Nephron (organoid): ENCODE measurements at regions not wholly inside any gene's neighbourhood (a gene's known extent, or its start where the extent isn't known, plus 50 kb on each side); places are given as distances from the start of the nearest gene placed in this dataset.

Experiments
- H3K27ac Mint-ChIP-seq, 3 experiments: 2 replicates each; pipeline ENCODE4 v1.8.0; 2020; ENCODE audit warnings: mixed read lengths in 3 of 3, mild to moderate bottlenecking in 2 of 3, moderate library complexity in 1 of 3
- H3K27me3 Mint-ChIP-seq: 2 replicates; pipeline ENCODE4 v1.8.0; 2021; ENCODE audit warnings: low read depth, mild to moderate bottlenecking, moderate library complexity, mixed read lengths
- H3K36me3 Mint-ChIP-seq: 2 replicates; pipeline ENCODE4 v1.8.0; 2020; ENCODE audit warnings: low read depth, mixed read lengths
- H3K4me1 Mint-ChIP-seq: 2 replicates; pipeline ENCODE4 v1.8.0; 2020; ENCODE audit warnings: mixed read lengths
- H3K4me3 Mint-ChIP-seq, 3 experiments: 2 replicates each; pipeline ENCODE4 v1.8.0; 2020; ENCODE audit warnings: mild to moderate bottlenecking in 3 of 3, mixed read lengths in 3 of 3, moderate library complexity in 2 of 3
- H3K9me3 Mint-ChIP-seq: 2 replicates; pipeline ENCODE4 v1.8.0; 2020; ENCODE audit warnings: mixed read lengths
- CTCF ChIP-seq, 3 experiments: fragments of 200-600 bp; sonication (generic); IDR thresholded peaks; one replicate each; pipeline ENCODE4 v1.5.0; 2021; ENCODE audit warnings: antibody characterized with exemption in 3 of 3; ENCODE audit not compliant: unreplicated experiment in 3 of 3

- Mint-ChIP-seq H3K4me3 (no peak overlapping the region), H3K9me3 (no peaks in the 10 kb centered on the region), H3K4me1 (no peaks in the 10 kb centered on the region), H3K36me3 (no peaks in the 10 kb centered on the region), H3K27me3 (no peaks in the 10 kb centered on the region), H3K27ac (no peak overlapping the region)
- TF ChIP-seq CTCF (IDR thresholded peaks at IDR 0.05; ENCODE audit: unreplicated experiment in 3 of 3) = no peak
Observed at GRCh38 chr20:52798124-52798523, 174.0 kb upstream of the TSHZ2 start.

GRCh38 chr20:52794853-52795252 lies 177.3 kb upstream of the TSHZ2 start:
- no peaks in the 10 kb centered on the region for H3K36me3 Mint-ChIP-seq
- H3K4me3 Mint-ChIP-seq = no peak overlapping the region
- no peak for TF ChIP-seq CTCF (IDR thresholded peaks at IDR 0.05; ENCODE audit: unreplicated experiment in 3 of 3)
- H3K9me3 Mint-ChIP-seq = no peaks in the 10 kb centered on the region
- H3K27ac Mint-ChIP-seq = no peak overlapping the region
- no peaks in the 10 kb centered on the region for H3K27me3 Mint-ChIP-seq
- H3K4me1 Mint-ChIP-seq = no peaks in the 10 kb centered on the region

- H3K27me3 Mint-ChIP-seq = no peaks in the 10 kb centered on the region
- no peak overlapping the region for H3K27ac Mint-ChIP-seq
- H3K4me3 Mint-ChIP-seq = no peak overlapping the region
- no peaks in the 10 kb centered on the region for H3K4me1 Mint-ChIP-seq
- no peak for TF ChIP-seq CTCF (IDR thresholded peaks at IDR 0.05; ENCODE audit: unreplicated experiment in 3 of 3)
- H3K9me3 Mint-ChIP-seq = no peaks in the 10 kb centered on the region
- no peaks in the 10 kb centered on the region for H3K36me3 Mint-ChIP-seq
Observed at GRCh38 chr20:52793339-52793963, 178.7 kb upstream of the TSHZ2 start.

GRCh38 chr20:52791091-52791490 lies 181.1 kb upstream of the TSHZ2 start:
- H3K36me3 Mint-ChIP-seq = no peaks in the 10 kb centered on the region
- no peaks in the 10 kb centered on the region for H3K4me1 Mint-ChIP-seq
- no peaks in the 10 kb centered on the region for H3K9me3 Mint-ChIP-seq
- no peak overlapping the region for H3K4me3 Mint-ChIP-seq
- H3K27ac Mint-ChIP-seq = no peak overlapping the region
- H3K27me3 Mint-ChIP-seq = peaks cover 3% of the 10 kb centered on the region
- TF ChIP-seq CTCF (IDR thresholded peaks at IDR 0.05; ENCODE audit: unreplicated experiment in 3 of 3) = no peak

- Mint-ChIP-seq H3K27ac (no peak overlapping the region), H3K4me1 (no peaks in the 10 kb centered on the region), H3K9me3 (no peaks in the 10 kb centered on the region), H3K36me3 (no peaks in the 10 kb centered on the region), H3K4me3 (no peak overlapping the region), H3K27me3 (peaks cover 4% of the 10 kb centered on the region)
- TF ChIP-seq CTCF (IDR thresholded peaks at IDR 0.05; ENCODE audit: unreplicated experiment in 3 of 3) = no peak
Observed at GRCh38 chr20:52789716-52790115, 182.4 kb upstream of the TSHZ2 start.

- TF ChIP-seq CTCF (IDR thresholded peaks at IDR 0.05; ENCODE audit: unreplicated experiment in 3 of 3) = no peak
- no peaks in the 10 kb centered on the region for H3K9me3 Mint-ChIP-seq
- H3K4me1 Mint-ChIP-seq = no peaks in the 10 kb centered on the region
- no peak overlapping the region for H3K4me3 Mint-ChIP-seq
- peaks cover 7% of the 10 kb centered on the region for H3K27me3 Mint-ChIP-seq
- H3K27ac Mint-ChIP-seq = no peak overlapping the region
- H3K36me3 Mint-ChIP-seq = no peaks in the 10 kb centered on the region
Observed at GRCh38 chr20:52787962-52788361, 184.2 kb upstream of the TSHZ2 start.
